GM21515 (cell line): ENCODE measurements at regions not wholly inside any gene's neighbourhood (a gene's known extent, or its start where the extent isn't known, plus 50 kb on each side); places are given as distances from the start of the nearest gene placed in this dataset.
"Not testable (repeated sequence)": the region's sequence is repeated elsewhere in the genome, so short reads cannot be mapped to it uniquely, and the experiment has no call there.

Source experiments
- ATAC-seq: cut with Tn5 transposase; IDR thresholded peaks from one replicate; pipeline ENCODE4 v1.9.1; 2021; ENCODE audit not compliant: unreplicated experiment

- no peak for ATAC-seq
These were observed 145.4 kb upstream of the TLE3 start for GRCh38 chr15:70242951-70243685.

- ATAC-seq, result no peak
These were observed 144.0 kb upstream of the TLE3 start for GRCh38 chr15:70241561-70242320.

GRCh38 chr15:70240820-70241430, 143.2 kb upstream of the TLE3 start:
- ATAC-seq, result no peak

GRCh38 chr15:70240082-70240481, 142.4 kb upstream of the TLE3 start:
- ATAC-seq, result peak; percentile 81

- no peak for ATAC-seq
These were observed 141.2 kb upstream of the TLE3 start for GRCh38 chr15:70238917-70239316.

GRCh38 chr15:70237626-70238025, 139.9 kb upstream of the TLE3 start:
- ATAC-seq, result no peak

GRCh38 chr15:70236341-70237086, 138.8 kb upstream of the TLE3 start:
- ATAC-seq, result no peak

GRCh38 chr15:70235347-70235746, 137.6 kb upstream of the TLE3 start:
- no peak for ATAC-seq

GRCh38 chr15:70234256-70234905, 136.7 kb upstream of the TLE3 start:
- ATAC-seq, result no peak

GRCh38 chr15:70231484-70231883, 133.8 kb upstream of the TLE3 start:
- no peak for ATAC-seq

GRCh38 chr15:70227918-70228317, 130.2 kb upstream of the TLE3 start:
- ATAC-seq, result not testable (repeated sequence)

- no peak for ATAC-seq
These were observed 129.4 kb upstream of the TLE3 start for GRCh38 chr15:70227147-70227546.

GRCh38 chr15:70226337-70226980, 128.7 kb upstream of the TLE3 start:
- no peak for ATAC-seq

- no peak for ATAC-seq
These were observed 127.7 kb upstream of the TLE3 start for GRCh38 chr15:70225416-70225815.

- no peak for ATAC-seq
These were observed 124.9 kb upstream of the TLE3 start for GRCh38 chr15:70222606-70223005.

GRCh38 chr15:70220490-70221096, 122.9 kb upstream of the TLE3 start:
- no peak for ATAC-seq

GRCh38 chr15:70219966-70220365, 122.2 kb upstream of the TLE3 start:
- no peak for ATAC-seq

- ATAC-seq, result no peak
These were observed 121.7 kb upstream of the TLE3 start for GRCh38 chr15:70219256-70219895.
